SK-N-SH (cell line): ENCODE measurements at regions not wholly inside any gene's neighbourhood (a gene's known extent, or its start where the extent isn't known, plus 50 kb on each side); places are given as distances from the start of the nearest gene placed in this dataset.

Source experiments
- CTCF ChIA-PET: fragments of 300-600, 350-600 bp; formaldehyde crosslinking; extraction: SDS; loops from one replicate; lab custom pipeline; 2021; lab: Yijun Ruan, JAX
- POLR2A ChIA-PET: fragments of 350-600 bp; sonication (Branson Sonifier 250); formaldehyde crosslinking; extraction: SDS; loops from one replicate; lab custom pipeline; 2020; ENCODE audit warnings: antibody characterized with exemption, inconsistent platforms; lab: Yijun Ruan, JAX
- DNase-seq: peaks from one replicate; pipeline ENCODE4 v3.0.0; 2012
- H2AFZ ChIP-seq: fragments of 200-600 bp; sonication (generic); 2 replicates; pipeline ENCODE4 v1.8.1; 2016; ENCODE audit warnings: antibody characterized with exemption, mild to moderate bottlenecking, low read depth
- H3F3A ChIP-seq: fragments of 200-600 bp; sonication (generic); replicated peaks from 2 replicates; pipeline ENCODE3; 2016; ENCODE audit warnings: antibody characterized with exemption, mild to moderate bottlenecking; ENCODE audit not compliant: insufficient read depth
- H3K27ac ChIP-seq, 2 experiments: fragments of 200-500 bp in 1 of 2; fragments of 200-600 bp in 1 of 2; sonication (Bioruptor generic) in 1 of 2; sonication (generic), shearing (Covaris generic) in 1 of 2; 2 replicates each; pipeline versions ENCODE4 v1.5.1 to v1.6.1; 2014 to 2016; ENCODE audit warnings: low read depth in 2 of 2, inconsistent platforms in 1 of 2, low read length in 1 of 2, mild to moderate bottlenecking in 1 of 2, mixed read lengths in 1 of 2
- H3K27me3 ChIP-seq: fragments of 200-600 bp; sonication (generic), shearing (Covaris generic); 2 replicates; pipeline ENCODE4 v1.6.1; 2016; ENCODE audit warnings: mixed run types; ENCODE audit not compliant: insufficient read depth
- H3K36me3 ChIP-seq, 2 experiments: fragments of 200-500 bp in 1 of 2; fragments of 200-600 bp in 1 of 2; sonication (Bioruptor generic) in 1 of 2; sonication (generic) in 1 of 2; replicated peaks in 1 of 2; 2 replicates each; pipeline versions ENCODE3 to v1.5.1; 2014 to 2016; ENCODE audit warnings: low read length in 1 of 2, mild to moderate bottlenecking in 1 of 2; ENCODE audit not compliant: insufficient read depth in 2 of 2, control insufficient read depth in 1 of 2
- H3K4me1 ChIP-seq, 2 experiments: fragments of 200-500 bp in 1 of 2; fragments of 200-600 bp in 1 of 2; sonication (Bioruptor generic) in 1 of 2; sonication (generic), shearing (Covaris generic) in 1 of 2; 2 replicates each; pipeline versions ENCODE4 v1.5.1 to v1.6.1; 2014 to 2016; ENCODE audit warnings: low read depth in 1 of 2, low read length in 1 of 2, mixed run types in 1 of 2; ENCODE audit not compliant: insufficient read depth in 2 of 2, control insufficient read depth in 1 of 2
- H3K4me2 ChIP-seq: fragments of 200-600 bp; sonication (generic), shearing (Covaris generic); 2 replicates; pipeline ENCODE4 v1.6.1; 2017; ENCODE audit warnings: mixed run types
- H3K4me3 ChIP-seq, 2 experiments: fragments of 200-500 bp in 1 of 2; fragments of 200-600 bp in 1 of 2; sonication (Bioruptor generic) in 1 of 2; sonication (generic), shearing (Covaris generic) in 1 of 2; 2 replicates each; pipeline versions ENCODE4 v1.5.1 to v1.8.1; 2014 to 2016; ENCODE audit warnings: low read depth in 2 of 2, inconsistent platforms in 1 of 2, low read length in 1 of 2, mild to moderate bottlenecking in 1 of 2, mixed read lengths in 1 of 2, moderate library complexity in 1 of 2
- H3K79me2 ChIP-seq: fragments of 200-600 bp; sonication (generic); 2 replicates; pipeline ENCODE4 v1.8.1; 2017; ENCODE audit warnings: mild to moderate bottlenecking; ENCODE audit not compliant: insufficient read depth
- H3K9ac ChIP-seq: fragments of 200-600 bp; sonication (generic); 2 replicates; pipeline ENCODE4 v1.6.1; 2017; ENCODE audit warnings: mixed run types
- H3K9me2 ChIP-seq: fragments of 200-600 bp; sonication (generic); 2 replicates; pipeline ENCODE4 v1.6.1; 2017; ENCODE audit warnings: mixed run types
- H3K9me3 ChIP-seq: fragments of 200-600 bp; sonication (generic); 2 replicates; pipeline ENCODE4 v1.6.1; 2017; ENCODE audit warnings: mixed run types, mild to moderate bottlenecking, moderate library complexity
- H4K20me1 ChIP-seq: fragments of 200-600 bp; sonication (generic); 2 replicates; pipeline ENCODE4 v1.6.1; 2017; ENCODE audit warnings: mild to moderate bottlenecking, mixed run types; ENCODE audit not compliant: insufficient read depth
- EZH2phosphoT487 ChIP-seq: fragments of 200-600 bp; sonication (generic); IDR thresholded peaks from 2 replicates; pipeline ENCODE4 v1.6.1; 2017; ENCODE audit warnings: low read depth, mixed run types, mild to moderate bottlenecking, antibody characterized with exemption, moderate library complexity, borderline replicate concordance
- FOSL2 ChIP-seq: IDR thresholded peaks from 2 replicates; pipeline ENCODE4 v1.4.0; 2012; ENCODE audit warnings: low read depth, mild to moderate bottlenecking, moderate library complexity, borderline replicate concordance
- FOXM1 ChIP-seq: IDR thresholded peaks from 2 replicates; pipeline ENCODE4 v1.4.0; 2012; ENCODE audit warnings: low read depth, mild to moderate bottlenecking
- GABPA ChIP-seq: IDR thresholded peaks from 2 replicates; pipeline ENCODE4 v1.4.0; 2012; ENCODE audit warnings: low read depth, mild to moderate bottlenecking
- GATA2 ChIP-seq: sonication (generic); formaldehyde crosslinking; IDR thresholded peaks from 2 replicates; pipeline ENCODE4 v1.5.0; 2020; ENCODE audit warnings: mild to moderate bottlenecking, missing genetic modification reagents
- MEF2A ChIP-seq: IDR thresholded peaks from 2 replicates; pipeline ENCODE4 v1.4.0; 2012; ENCODE audit warnings: low read depth, borderline replicate concordance
- NRF1 ChIP-seq: IDR thresholded peaks from 2 replicates; pipeline ENCODE4 v1.6.1; 2012; ENCODE audit warnings: low read depth, mild to moderate bottlenecking, low read length
- POLR2AphosphoS5 ChIP-seq: IDR thresholded peaks from 2 replicates; pipeline ENCODE4 v1.6.1; 2012; ENCODE audit warnings: low read depth, low read length
- RAD21 ChIP-seq: IDR thresholded peaks from 2 replicates; pipeline ENCODE4 v1.6.1; 2012; ENCODE audit warnings: mild to moderate bottlenecking, low read length
- RCOR1 ChIP-seq: fragments of 150-350 bp; IDR thresholded peaks from 2 replicates; pipeline ENCODE4 v1.6.1; 2017; ENCODE audit warnings: antibody characterized with exemption, low read length
- REST ChIP-seq: IDR thresholded peaks from 2 replicates; pipeline ENCODE4 v1.6.1; 2012; ENCODE audit warnings: mild to moderate bottlenecking, low read depth, low read length, moderate library complexity
- RFX5 ChIP-seq: IDR thresholded peaks from 2 replicates; pipeline ENCODE4 v1.6.1; 2012; ENCODE audit warnings: mild to moderate bottlenecking, improper control_type of control experiment, low read length
- RXRA ChIP-seq: IDR thresholded peaks from 2 replicates; pipeline ENCODE4 v1.4.0; 2012; ENCODE audit warnings: low read depth, mild to moderate bottlenecking, borderline replicate concordance
- TAF1 ChIP-seq: IDR thresholded peaks from 2 replicates; pipeline ENCODE4 v1.6.1; 2012; ENCODE audit warnings: low read depth, mild to moderate bottlenecking, low read length, moderate library complexity, borderline replicate concordance
- USF1 ChIP-seq: IDR thresholded peaks from 2 replicates; pipeline ENCODE4 v1.4.0; 2012; ENCODE audit warnings: low read depth, borderline replicate concordance
- ZBTB33 ChIP-seq: IDR thresholded peaks from 2 replicates; pipeline ENCODE4 v1.4.0; 2012; ENCODE audit warnings: low read depth, borderline replicate concordance
- TF ChIP-seq, protein P1 (sequence below): fragments of 150-350 bp; IDR thresholded peaks from 2 replicates; pipeline ENCODE4 v1.6.1; 2016; ENCODE audit warnings: mild to moderate bottlenecking, low read depth, low read length
- TF ChIP-seq, protein P2 (sequence below): fragments of 150-350 bp; IDR thresholded peaks from 2 replicates; pipeline ENCODE4 v1.6.1; 2017; ENCODE audit warnings: antibody characterized with exemption, low read length, low read depth, borderline replicate concordance

DNA sequence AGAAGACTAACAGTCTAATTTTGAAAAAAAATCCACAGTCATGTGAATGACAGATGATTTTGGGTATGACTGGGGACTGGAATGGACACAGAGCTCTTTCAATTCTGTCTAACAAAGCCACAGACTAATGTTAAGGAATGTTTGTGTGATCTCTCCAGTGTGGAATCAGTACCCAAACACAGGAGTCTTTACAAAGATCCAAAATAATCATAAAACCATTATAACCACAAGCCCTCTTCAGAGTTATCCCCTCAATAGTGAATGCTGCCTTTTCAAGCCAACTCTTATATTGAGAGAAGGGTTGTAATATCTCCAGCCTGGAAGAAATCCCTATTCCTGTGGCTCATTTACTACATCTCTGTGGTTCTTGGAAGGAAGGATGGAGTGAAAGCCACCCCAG is 552.0 kb upstream of the CLINT1 start:
- ChIA-PET POLR2A (interaction anchor here (0.7 kb wide), 2 partner anchors 728 to 950 kb away, joined by 3 read pairs; no protein-coding TSS in a partner anchor), CTCF (no interaction called here)
- no peak for DNase-seq
- TF ChIP-seq GABPA, result no peak
- TF ChIP-seq FOSL2, result no peak
- TF ChIP-seq POLR2AphosphoS5, result no peak
- no peak for TF ChIP-seq FOXM1
- TF ChIP-seq, protein P1, sequence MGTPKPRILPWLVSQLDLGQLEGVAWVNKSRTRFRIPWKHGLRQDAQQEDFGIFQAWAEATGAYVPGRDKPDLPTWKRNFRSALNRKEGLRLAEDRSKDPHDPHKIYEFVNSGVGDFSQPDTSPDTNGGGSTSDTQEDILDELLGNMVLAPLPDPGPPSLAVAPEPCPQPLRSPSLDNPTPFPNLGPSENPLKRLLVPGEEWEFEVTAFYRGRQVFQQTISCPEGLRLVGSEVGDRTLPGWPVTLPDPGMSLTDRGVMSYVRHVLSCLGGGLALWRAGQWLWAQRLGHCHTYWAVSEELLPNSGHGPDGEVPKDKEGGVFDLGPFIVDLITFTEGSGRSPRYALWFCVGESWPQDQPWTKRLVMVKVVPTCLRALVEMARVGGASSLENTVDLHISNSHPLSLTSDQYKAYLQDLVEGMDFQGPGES, result no peak
- TF ChIP-seq, protein P2, sequence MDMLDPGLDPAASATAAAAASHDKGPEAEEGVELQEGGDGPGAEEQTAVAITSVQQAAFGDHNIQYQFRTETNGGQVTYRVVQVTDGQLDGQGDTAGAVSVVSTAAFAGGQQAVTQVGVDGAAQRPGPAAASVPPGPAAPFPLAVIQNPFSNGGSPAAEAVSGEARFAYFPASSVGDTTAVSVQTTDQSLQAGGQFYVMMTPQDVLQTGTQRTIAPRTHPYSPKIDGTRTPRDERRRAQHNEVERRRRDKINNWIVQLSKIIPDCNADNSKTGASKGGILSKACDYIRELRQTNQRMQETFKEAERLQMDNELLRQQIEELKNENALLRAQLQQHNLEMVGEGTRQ, result no peak
- TF ChIP-seq EZH2phosphoT487, result no peak
- no peak for TF ChIP-seq MEF2A
- TF ChIP-seq USF1, result no peak
- TF ChIP-seq NRF1, result no peak
- TF ChIP-seq ZBTB33, result no peak
- TF ChIP-seq RCOR1, result no peak
- no peak for TF ChIP-seq TAF1
- no peak for TF ChIP-seq RFX5
- no peak for TF ChIP-seq RXRA
- no peak for TF ChIP-seq REST
- no peak for TF ChIP-seq RAD21
- no peak for TF ChIP-seq GATA2 (CRISPR knock-in tag)
- H3K4me2 ChIP-seq, result no peak overlapping the region
- no peaks in the 10 kb centered on the region for H3K9me2 ChIP-seq
- H3F3A ChIP-seq, result peaks cover 17% of the 10 kb centered on the region
- no peaks in the 10 kb centered on the region for H3K9me3 ChIP-seq
- H3K4me1 ChIP-seq, result peaks cover 0 to 4% of the 10 kb centered on the region in 2 experiments; a peak in 2 of 4 replicates
- no peaks in the 10 kb centered on the region for H3K79me2 ChIP-seq
- H4K20me1 ChIP-seq, result no peaks in the 10 kb centered on the region
- H3K9ac ChIP-seq, result no peak overlapping the region
- H3K27ac ChIP-seq, result no peak overlapping the region
- H3K4me3 ChIP-seq, result no peak overlapping the region
- no peaks in the 10 kb centered on the region for H3K36me3 ChIP-seq
- no peaks in the 10 kb centered on the region for H3K27me3 ChIP-seq
- no peak overlapping the region for H2AFZ ChIP-seq
